WTC11 (cell line): ENCODE measurements at regions not wholly inside any gene's neighbourhood (a gene's known extent, or its start where the extent isn't known, plus 50 kb on each side); places are given as distances from the start of the nearest gene placed in this dataset.

Experiments
- ATAC-seq: fragments of 200-7000 bp; cut with Tn5 transposase; 2 replicates; pipeline ENCODE4 v1.10.0; 2021; ENCODE audit warnings: mild to moderate bottlenecking, moderate library complexity
- CTCF ChIA-PET: fragments of 300-600 bp; sonication (Branson Sonifier 250); formaldehyde crosslinking; loops from one replicate; lab custom pipeline; 2021; ENCODE audit warnings: antibody characterized with exemption; lab: Charles Lee
- POLR2A ChIA-PET: fragments of 350-600 bp; sonication (Branson Sonifier 250); formaldehyde crosslinking; loops from one replicate; lab custom pipeline; 2021; ENCODE audit warnings: antibody characterized with exemption; lab: Charles Lee
- DNase-seq: peaks from one replicate; pipeline ENCODE4 v3.0.0; 2021; ENCODE audit warnings: low spot score
- H3K27ac Mint-ChIP-seq: 2 replicates; pipeline ENCODE4 v1.8.0; 2021; ENCODE audit warnings: mixed read lengths
- H3K27me3 Mint-ChIP-seq: 2 replicates; pipeline ENCODE4 v1.8.0; 2021; ENCODE audit warnings: low read depth, mild to moderate bottlenecking, moderate library complexity, mixed read lengths
- H3K36me3 Mint-ChIP-seq: 2 replicates; pipeline ENCODE4 v1.8.0; 2021; ENCODE audit warnings: mixed read lengths
- H3K4me1 Mint-ChIP-seq: 2 replicates; pipeline ENCODE4 v1.8.0; 2022; ENCODE audit warnings: mixed read lengths
- H3K4me3 Mint-ChIP-seq: 2 replicates; pipeline ENCODE4 v1.8.0; 2021; ENCODE audit warnings: mild to moderate bottlenecking, moderate library complexity, mixed read lengths
- H3K9me3 Mint-ChIP-seq: 2 replicates; pipeline ENCODE4 v1.8.0; 2021; ENCODE audit warnings: mixed read lengths
- CREM ChIP-seq: sonication (generic); formaldehyde crosslinking; IDR thresholded peaks from 2 replicates; pipeline ENCODE4 v1.8.1; 2022; ENCODE audit warnings: mild to moderate bottlenecking, missing genetic modification reagents, moderate library complexity
- EMX1 ChIP-seq: fragments of 250-450 bp; sonication (Bioruptor Pico); IDR thresholded peaks from 2 replicates; pipeline ENCODE4 v1.8.0; 2021; ENCODE audit warnings: mild to moderate bottlenecking
- FOXP1 ChIP-seq: sonication (generic); formaldehyde crosslinking; IDR thresholded peaks from 2 replicates; pipeline ENCODE4 v1.8.0; 2022; ENCODE audit warnings: missing genetic modification reagents, mild to moderate bottlenecking, moderate library complexity, borderline replicate concordance
- JUN ChIP-seq: sonication (generic); formaldehyde crosslinking; IDR thresholded peaks from 2 replicates; pipeline ENCODE4 v1.8.0; 2023; ENCODE audit warnings: mild to moderate bottlenecking, missing genetic modification reagents
- MXD4 ChIP-seq: fragments of 250-450 bp; sonication (Bioruptor Pico); IDR thresholded peaks from 2 replicates; pipeline ENCODE4 v1.8.0; 2021; ENCODE audit warnings: mild to moderate bottlenecking, moderate library complexity, borderline replicate concordance
- PRRX2 ChIP-seq: fragments of 250-450 bp; sonication (Bioruptor Pico); IDR thresholded peaks from 2 replicates; pipeline ENCODE4 v1.8.0; 2021; ENCODE audit warnings: mild to moderate bottlenecking
- SMAD4 ChIP-seq: sonication (generic); formaldehyde crosslinking; IDR thresholded peaks from 2 replicates; pipeline ENCODE4 v1.8.0; 2022; ENCODE audit warnings: mild to moderate bottlenecking, missing genetic modification reagents
- TEAD1 ChIP-seq: sonication (generic); formaldehyde crosslinking; IDR thresholded peaks from 2 replicates; pipeline ENCODE4 v1.8.0; 2022; ENCODE audit warnings: mild to moderate bottlenecking, missing genetic modification reagents
- ZBTB21 ChIP-seq: sonication (generic); formaldehyde crosslinking; IDR thresholded peaks from 2 replicates; pipeline ENCODE4 v1.8.1; 2023; ENCODE audit warnings: mild to moderate bottlenecking, missing genetic modification reagents, borderline replicate concordance
- ZNF121 ChIP-seq: sonication (generic); formaldehyde crosslinking; IDR thresholded peaks from 2 replicates; pipeline ENCODE4 v1.8.0; 2023; ENCODE audit warnings: missing genetic modification reagents
- ZNF423 ChIP-seq: fragments of 250-450 bp; sonication (Bioruptor Pico); IDR thresholded peaks from 2 replicates; pipeline ENCODE4 v2.1.2; 2022; ENCODE audit warnings: mild to moderate bottlenecking, moderate library complexity
- TF ChIP-seq, protein P1 (sequence below): sonication (generic); formaldehyde crosslinking; IDR thresholded peaks from 2 replicates; pipeline ENCODE4 v1.8.1; 2023; ENCODE audit warnings: mild to moderate bottlenecking, moderate library complexity, missing genetic modification reagents
- TF ChIP-seq, protein P2 (sequence below): sonication (generic); formaldehyde crosslinking; conservative IDR thresholded peaks from 2 replicates; pipeline ENCODE4 v1.8.1; 2023; ENCODE audit warnings: mild to moderate bottlenecking, low read depth, missing genetic modification reagents, moderate library complexity
- TF ChIP-seq, protein P3 (sequence below): sonication (generic); formaldehyde crosslinking; IDR thresholded peaks from 2 replicates; pipeline ENCODE4 v1.8.0; 2022; ENCODE audit warnings: mild to moderate bottlenecking, missing genetic modification reagents
- TF ChIP-seq, protein P4 (sequence below): sonication (generic); formaldehyde crosslinking; conservative IDR thresholded peaks from 2 replicates; pipeline ENCODE4 v1.8.1; 2022; ENCODE audit warnings: mild to moderate bottlenecking, missing genetic modification reagents
- TF ChIP-seq, protein P5 (sequence below): sonication (generic); formaldehyde crosslinking; IDR thresholded peaks from 2 replicates; pipeline ENCODE4 v1.8.1; 2023; ENCODE audit warnings: mild to moderate bottlenecking, missing genetic modification reagents
- TF ChIP-seq, protein P6 (sequence below): sonication (generic); formaldehyde crosslinking; IDR thresholded peaks from 2 replicates; pipeline ENCODE4 v1.8.0; 2023; ENCODE audit warnings: missing genetic modification reagents
- TF ChIP-seq, protein P7 (sequence below): sonication (generic); formaldehyde crosslinking; IDR thresholded peaks from 2 replicates; pipeline ENCODE4 v1.8.0; 2022; ENCODE audit warnings: mild to moderate bottlenecking, missing genetic modification reagents
- TF ChIP-seq, protein P8 (sequence below): fragments of 250-450 bp; sonication (Bioruptor Pico); IDR thresholded peaks from 2 replicates; pipeline ENCODE4 v1.8.0; 2021; ENCODE audit warnings: mild to moderate bottlenecking
- TF ChIP-seq, protein P9 (sequence below): sonication (generic); formaldehyde crosslinking; IDR thresholded peaks from 2 replicates; pipeline ENCODE4 v1.8.1; 2022; ENCODE audit warnings: missing genetic modification reagents, borderline replicate concordance

DNA sequence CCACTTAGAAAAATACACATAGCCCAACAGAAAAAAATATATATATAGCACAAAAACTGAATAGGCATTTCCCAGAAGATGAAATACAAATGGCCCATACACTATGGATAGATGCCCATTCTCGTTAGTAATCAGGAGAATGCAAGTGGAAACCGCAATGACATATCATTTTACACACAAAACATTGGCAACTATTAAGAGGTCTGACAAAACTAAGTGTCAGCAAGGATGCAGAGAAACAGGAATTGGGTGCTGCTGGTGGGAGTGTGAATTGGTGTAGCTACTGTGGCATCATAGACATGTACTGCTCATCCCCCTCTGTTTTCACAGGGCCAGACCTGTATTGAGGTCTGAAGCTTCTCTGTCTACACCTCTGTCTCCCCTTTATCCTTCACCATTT is 320.0 kb downstream of the IDS start:
- H3K27ac Mint-ChIP-seq, result no peak overlapping the region
- CTCF ChIA-PET, result no interaction called here
- TF ChIP-seq PRRX2 (CRISPR knock-in tag) (no peak), FOXP1 (CRISPR knock-in tag) (no peak), ZNF121 (no peak), JUN (CRISPR knock-in tag) (no peak), CREM (no peak), TEAD1 (no peak), EMX1 (CRISPR knock-in tag) (no peak), SMAD4 (no peak), ZNF423 (no peak), MXD4 (CRISPR knock-in tag) (no peak), ZBTB21 (CRISPR knock-in tag) (no peak)
- TF ChIP-seq, protein P1, sequence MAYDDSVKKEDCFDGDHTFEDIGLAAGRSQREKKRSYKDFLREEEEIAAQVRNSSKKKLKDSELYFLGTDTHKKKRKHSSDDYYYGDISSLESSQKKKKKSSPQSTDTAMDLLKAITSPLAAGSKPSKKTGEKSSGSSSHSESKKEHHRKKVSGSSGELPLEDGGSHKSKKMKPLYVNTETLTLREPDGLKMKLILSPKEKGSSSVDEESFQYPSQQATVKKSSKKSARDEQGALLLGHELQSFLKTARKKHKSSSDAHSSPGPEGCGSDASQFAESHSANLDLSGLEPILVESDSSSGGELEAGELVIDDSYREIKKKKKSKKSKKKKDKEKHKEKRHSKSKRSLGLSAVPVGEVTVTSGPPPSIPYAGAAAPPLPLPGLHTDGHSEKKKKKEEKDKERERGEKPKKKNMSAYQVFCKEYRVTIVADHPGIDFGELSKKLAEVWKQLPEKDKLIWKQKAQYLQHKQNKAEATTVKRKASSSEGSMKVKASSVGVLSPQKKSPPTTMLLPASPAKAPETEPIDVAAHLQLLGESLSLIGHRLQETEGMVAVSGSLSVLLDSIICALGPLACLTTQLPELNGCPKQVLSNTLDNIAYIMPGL (CRISPR knock-in tag), result no peak
- TF ChIP-seq, protein P2, sequence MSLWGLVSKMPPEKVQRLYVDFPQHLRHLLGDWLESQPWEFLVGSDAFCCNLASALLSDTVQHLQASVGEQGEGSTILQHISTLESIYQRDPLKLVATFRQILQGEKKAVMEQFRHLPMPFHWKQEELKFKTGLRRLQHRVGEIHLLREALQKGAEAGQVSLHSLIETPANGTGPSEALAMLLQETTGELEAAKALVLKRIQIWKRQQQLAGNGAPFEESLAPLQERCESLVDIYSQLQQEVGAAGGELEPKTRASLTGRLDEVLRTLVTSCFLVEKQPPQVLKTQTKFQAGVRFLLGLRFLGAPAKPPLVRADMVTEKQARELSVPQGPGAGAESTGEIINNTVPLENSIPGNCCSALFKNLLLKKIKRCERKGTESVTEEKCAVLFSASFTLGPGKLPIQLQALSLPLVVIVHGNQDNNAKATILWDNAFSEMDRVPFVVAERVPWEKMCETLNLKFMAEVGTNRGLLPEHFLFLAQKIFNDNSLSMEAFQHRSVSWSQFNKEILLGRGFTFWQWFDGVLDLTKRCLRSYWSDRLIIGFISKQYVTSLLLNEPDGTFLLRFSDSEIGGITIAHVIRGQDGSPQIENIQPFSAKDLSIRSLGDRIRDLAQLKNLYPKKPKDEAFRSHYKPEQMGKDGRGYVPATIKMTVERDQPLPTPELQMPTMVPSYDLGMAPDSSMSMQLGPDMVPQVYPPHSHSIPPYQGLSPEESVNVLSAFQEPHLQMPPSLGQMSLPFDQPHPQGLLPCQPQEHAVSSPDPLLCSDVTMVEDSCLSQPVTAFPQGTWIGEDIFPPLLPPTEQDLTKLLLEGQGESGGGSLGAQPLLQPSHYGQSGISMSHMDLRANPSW (CRISPR knock-in tag), result no peak
- TF ChIP-seq, protein P3, sequence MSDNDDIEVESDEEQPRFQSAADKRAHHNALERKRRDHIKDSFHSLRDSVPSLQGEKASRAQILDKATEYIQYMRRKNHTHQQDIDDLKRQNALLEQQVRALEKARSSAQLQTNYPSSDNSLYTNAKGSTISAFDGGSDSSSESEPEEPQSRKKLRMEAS (CRISPR knock-in tag), result no peak
- TF ChIP-seq, protein P4, sequence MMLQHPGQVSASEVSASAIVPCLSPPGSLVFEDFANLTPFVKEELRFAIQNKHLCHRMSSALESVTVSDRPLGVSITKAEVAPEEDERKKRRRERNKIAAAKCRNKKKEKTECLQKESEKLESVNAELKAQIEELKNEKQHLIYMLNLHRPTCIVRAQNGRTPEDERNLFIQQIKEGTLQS (CRISPR knock-in tag), result no peak
- TF ChIP-seq, protein P5, sequence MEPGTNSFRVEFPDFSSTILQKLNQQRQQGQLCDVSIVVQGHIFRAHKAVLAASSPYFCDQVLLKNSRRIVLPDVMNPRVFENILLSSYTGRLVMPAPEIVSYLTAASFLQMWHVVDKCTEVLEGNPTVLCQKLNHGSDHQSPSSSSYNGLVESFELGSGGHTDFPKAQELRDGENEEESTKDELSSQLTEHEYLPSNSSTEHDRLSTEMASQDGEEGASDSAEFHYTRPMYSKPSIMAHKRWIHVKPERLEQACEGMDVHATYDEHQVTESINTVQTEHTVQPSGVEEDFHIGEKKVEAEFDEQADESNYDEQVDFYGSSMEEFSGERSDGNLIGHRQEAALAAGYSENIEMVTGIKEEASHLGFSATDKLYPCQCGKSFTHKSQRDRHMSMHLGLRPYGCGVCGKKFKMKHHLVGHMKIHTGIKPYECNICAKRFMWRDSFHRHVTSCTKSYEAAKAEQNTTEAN (CRISPR knock-in tag), result no peak
- TF ChIP-seq, protein P6, sequence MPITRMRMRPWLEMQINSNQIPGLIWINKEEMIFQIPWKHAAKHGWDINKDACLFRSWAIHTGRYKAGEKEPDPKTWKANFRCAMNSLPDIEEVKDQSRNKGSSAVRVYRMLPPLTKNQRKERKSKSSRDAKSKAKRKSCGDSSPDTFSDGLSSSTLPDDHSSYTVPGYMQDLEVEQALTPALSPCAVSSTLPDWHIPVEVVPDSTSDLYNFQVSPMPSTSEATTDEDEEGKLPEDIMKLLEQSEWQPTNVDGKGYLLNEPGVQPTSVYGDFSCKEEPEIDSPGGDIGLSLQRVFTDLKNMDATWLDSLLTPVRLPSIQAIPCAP (CRISPR knock-in tag), result no peak
- TF ChIP-seq, protein P7, sequence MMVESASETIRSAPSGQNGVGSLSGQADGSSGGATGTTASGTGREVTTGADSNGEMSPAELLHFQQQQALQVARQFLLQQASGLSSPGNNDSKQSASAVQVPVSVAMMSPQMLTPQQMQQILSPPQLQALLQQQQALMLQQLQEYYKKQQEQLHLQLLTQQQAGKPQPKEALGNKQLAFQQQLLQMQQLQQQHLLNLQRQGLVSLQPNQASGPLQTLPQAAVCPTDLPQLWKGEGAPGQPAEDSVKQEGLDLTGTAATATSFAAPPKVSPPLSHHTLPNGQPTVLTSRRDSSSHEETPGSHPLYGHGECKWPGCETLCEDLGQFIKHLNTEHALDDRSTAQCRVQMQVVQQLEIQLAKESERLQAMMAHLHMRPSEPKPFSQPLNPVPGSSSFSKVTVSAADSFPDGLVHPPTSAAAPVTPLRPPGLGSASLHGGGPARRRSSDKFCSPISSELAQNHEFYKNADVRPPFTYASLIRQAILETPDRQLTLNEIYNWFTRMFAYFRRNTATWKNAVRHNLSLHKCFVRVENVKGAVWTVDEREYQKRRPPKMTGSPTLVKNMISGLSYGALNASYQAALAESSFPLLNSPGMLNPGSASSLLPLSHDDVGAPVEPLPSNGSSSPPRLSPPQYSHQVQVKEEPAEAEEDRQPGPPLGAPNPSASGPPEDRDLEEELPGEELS (CRISPR knock-in tag), result no peak
- TF ChIP-seq, protein P8, sequence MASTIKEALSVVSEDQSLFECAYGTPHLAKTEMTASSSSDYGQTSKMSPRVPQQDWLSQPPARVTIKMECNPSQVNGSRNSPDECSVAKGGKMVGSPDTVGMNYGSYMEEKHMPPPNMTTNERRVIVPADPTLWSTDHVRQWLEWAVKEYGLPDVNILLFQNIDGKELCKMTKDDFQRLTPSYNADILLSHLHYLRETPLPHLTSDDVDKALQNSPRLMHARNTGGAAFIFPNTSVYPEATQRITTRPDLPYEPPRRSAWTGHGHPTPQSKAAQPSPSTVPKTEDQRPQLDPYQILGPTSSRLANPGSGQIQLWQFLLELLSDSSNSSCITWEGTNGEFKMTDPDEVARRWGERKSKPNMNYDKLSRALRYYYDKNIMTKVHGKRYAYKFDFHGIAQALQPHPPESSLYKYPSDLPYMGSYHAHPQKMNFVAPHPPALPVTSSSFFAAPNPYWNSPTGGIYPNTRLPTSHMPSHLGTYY, result no peak
- TF ChIP-seq, protein P9, sequence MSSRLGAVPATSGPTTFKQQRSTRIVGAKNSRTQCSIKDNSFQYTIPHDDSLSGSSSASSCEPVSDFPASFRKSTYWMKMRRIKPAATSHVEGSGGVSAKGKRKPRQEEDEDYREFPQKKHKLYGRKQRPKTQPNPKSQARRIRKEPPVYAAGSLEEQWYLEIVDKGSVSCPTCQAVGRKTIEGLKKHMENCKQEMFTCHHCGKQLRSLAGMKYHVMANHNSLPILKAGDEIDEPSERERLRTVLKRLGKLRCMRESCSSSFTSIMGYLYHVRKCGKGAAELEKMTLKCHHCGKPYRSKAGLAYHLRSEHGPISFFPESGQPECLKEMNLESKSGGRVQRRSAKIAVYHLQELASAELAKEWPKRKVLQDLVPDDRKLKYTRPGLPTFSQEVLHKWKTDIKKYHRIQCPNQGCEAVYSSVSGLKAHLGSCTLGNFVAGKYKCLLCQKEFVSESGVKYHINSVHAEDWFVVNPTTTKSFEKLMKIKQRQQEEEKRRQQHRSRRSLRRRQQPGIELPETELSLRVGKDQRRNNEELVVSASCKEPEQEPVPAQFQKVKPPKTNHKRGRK (CRISPR knock-in tag), result no peak
- TF ChIP-seq, all 79 proteins: peak for 0
- no peak for ATAC-seq
- no peaks in the 10 kb centered on the region for H3K4me1 Mint-ChIP-seq
- H3K36me3 Mint-ChIP-seq, result no peaks in the 10 kb centered on the region
- DNase-seq, result no peak
- no peaks in the 10 kb centered on the region; the same call in 1 of the 2 replicates for H3K27me3 Mint-ChIP-seq
- H3K9me3 Mint-ChIP-seq, result no peaks in the 10 kb centered on the region
- no peak overlapping the region for H3K4me3 Mint-ChIP-seq
- POLR2A ChIA-PET, result no interaction called here
